GM23248 (cell line): ENCODE measurements at regions not wholly inside any gene's neighbourhood (a gene's known extent, or its start where the extent isn't known, plus 50 kb on each side); places are given as distances from the start of the nearest gene placed in this dataset.

Experiments used
- DNase-seq: peaks from one replicate; pipeline ENCODE4 v3.0.0-alpha.2; 2015
- H2AFZ ChIP-seq: fragments of 200-600 bp; sonication (generic); 2 replicates; pipeline ENCODE4 v1.6.1; 2016; ENCODE audit warnings: antibody characterized with exemption
- H3F3A ChIP-seq: fragments of 200-600 bp; sonication (generic); 2 replicates; pipeline ENCODE4 v1.6.1; 2016; ENCODE audit warnings: mild to moderate bottlenecking, antibody characterized with exemption, mixed run types; ENCODE audit not compliant: insufficient read depth
- H3K27ac ChIP-seq: fragments of 200-600 bp; sonication (generic); 2 replicates; pipeline ENCODE4 v1.5.1; 2016; ENCODE audit warnings: mild to moderate bottlenecking
- H3K27me3 ChIP-seq: fragments of 200-600 bp; sonication (generic); replicated peaks from 2 replicates; pipeline ENCODE4 v1.6.1; 2016; ENCODE audit warnings: mild to moderate bottlenecking; ENCODE audit not compliant: insufficient read depth
- H3K36me3 ChIP-seq: fragments of 200-600 bp; sonication (generic); 2 replicates; pipeline ENCODE4 v1.6.1; 2016; ENCODE audit warnings: low read depth, mild to moderate bottlenecking
- H3K4me1 ChIP-seq: fragments of 200-600 bp; sonication (generic); 2 replicates; pipeline ENCODE4 v1.6.1; 2016; ENCODE audit warnings: mild to moderate bottlenecking; ENCODE audit not compliant: insufficient read depth
- H3K4me2 ChIP-seq: fragments of 200-600 bp; sonication (generic); one replicate; pipeline ENCODE4 v1.6.1; 2016; ENCODE audit warnings: mild to moderate bottlenecking; ENCODE audit not compliant: unreplicated experiment
- H3K4me3 ChIP-seq: fragments of 200-600 bp; sonication (generic); 2 replicates; pipeline ENCODE4 v1.5.1; 2016; ENCODE audit warnings: mild to moderate bottlenecking
- H3K79me2 ChIP-seq: fragments of 200-600 bp; sonication (generic); 2 replicates; pipeline ENCODE4 v1.6.1; 2016; ENCODE audit warnings: mild to moderate bottlenecking; ENCODE audit not compliant: insufficient read depth
- H3K9ac ChIP-seq: fragments of 200-600 bp; sonication (generic); 2 replicates; pipeline ENCODE4 v1.6.1; 2016; ENCODE audit warnings: mild to moderate bottlenecking
- H3K9me2 ChIP-seq: fragments of 200-600 bp; sonication (generic); 2 replicates; pipeline ENCODE4 v1.6.1; 2016; ENCODE audit warnings: mixed run types, mild to moderate bottlenecking, moderate library complexity; ENCODE audit not compliant: insufficient read depth
- H3K9me3 ChIP-seq: fragments of 200-600 bp; sonication (generic); one replicate; pipeline ENCODE4 v1.6.1; 2017; ENCODE audit warnings: low read depth
- H4K20me1 ChIP-seq: fragments of 200-600 bp; sonication (generic); 2 replicates; pipeline ENCODE4 v1.6.0; 2016; ENCODE audit not compliant: insufficient read depth
- EZH2 ChIP-seq: fragments of 200-600 bp; sonication (generic); IDR thresholded peaks from 2 replicates; pipeline ENCODE4 v1.6.1; 2018; ENCODE audit warnings: antibody characterized with exemption, mild to moderate bottlenecking; ENCODE audit not compliant: insufficient read depth, poor library complexity, severe bottlenecking
- EZH2phosphoT487 ChIP-seq: fragments of 200-600 bp; sonication (generic); IDR thresholded peaks from 2 replicates; pipeline ENCODE4 v1.6.1; 2018; ENCODE audit warnings: antibody characterized with exemption, moderate library complexity, mild to moderate bottlenecking, low read depth; ENCODE audit not compliant: insufficient read depth
- WGBS, 2 experiments: methylation state at CpG; one replicate each; pipeline ENCODE4 v1.1.6; 2015 to 2017; ENCODE audit warnings: low lambda C conversion rate in 2 of 2, low coverage in 1 of 2; ENCODE audit errors: missing lambda C conversion rate in 2 of 2; 5-methylcytosine and 5-hydroxymethylcytosine counted together
- in situ Hi-C: fragments of 300-500 bp; cut with MboI; formaldehyde crosslinking; loops from 2 replicates; pipeline ENCODE4 v1.15.0; 2020

DNA sequence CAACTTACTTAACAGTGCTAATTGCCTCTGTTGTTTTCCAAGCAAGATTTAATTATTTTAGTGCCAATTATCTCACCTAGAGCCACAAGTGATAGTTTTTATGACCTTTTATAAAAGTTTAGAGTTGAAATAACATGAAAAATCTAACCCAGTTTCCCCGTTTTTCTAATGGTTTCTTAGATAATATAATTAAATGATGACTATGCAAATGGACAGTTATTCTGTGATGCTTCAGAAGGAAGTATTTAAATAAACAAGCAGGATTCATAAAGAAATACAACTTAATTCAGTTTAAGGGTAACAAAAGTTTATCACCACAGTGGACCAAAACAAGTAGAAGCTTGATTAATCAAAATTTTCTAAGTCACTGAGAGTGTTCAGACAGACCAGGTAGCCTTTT is 721.2 kb upstream of the SOX9 start:
- Histone ChIP-seq H3K9me3 (no peaks in the 10 kb centered on the region), H4K20me1 (no peaks in the 10 kb centered on the region), H3K9ac (no peak overlapping the region), H3K9me2 (no peaks in the 10 kb centered on the region), H3K79me2 (no peaks in the 10 kb centered on the region), H3K36me3 (no peaks in the 10 kb centered on the region), H2AFZ (no peak overlapping the region), H3K4me3 (no peak overlapping the region), H3K27me3 (no peaks in the 10 kb centered on the region), H3K4me2 (no peak overlapping the region), H3K27ac (no peak overlapping the region), H3K4me1 (no peaks in the 10 kb centered on the region), H3F3A (no peaks in the 10 kb centered on the region)
- in situ Hi-C loops, result no loop called here
- 80 to 84% methylated on average over 1 of the region's 1 CpG for WGBS, 2 experiments
- DNase-seq, result no peak
- TF ChIP-seq EZH2phosphoT487 (no peak), EZH2 (no peak)

DNA sequence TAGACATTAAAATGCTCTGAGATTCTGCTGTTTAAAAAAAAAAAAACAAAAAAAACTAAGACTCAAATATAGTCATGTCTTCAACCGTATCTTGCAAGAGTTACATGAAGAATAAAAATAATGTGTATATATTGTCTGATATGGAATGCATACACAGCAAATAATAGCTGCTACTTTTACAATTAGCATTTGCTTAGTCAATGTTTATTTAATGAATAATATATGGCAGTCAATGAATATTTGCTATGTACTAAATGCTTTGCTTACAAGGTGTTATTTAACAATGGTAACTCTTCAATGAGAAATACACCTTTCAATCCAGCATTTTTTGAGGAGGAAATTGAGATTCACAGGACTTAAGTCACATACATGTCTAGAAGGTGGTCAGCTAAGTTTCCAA is 718.8 kb upstream of the SOX9 start:
- Histone ChIP-seq H3K4me3 (no peak overlapping the region), H3K27me3 (no peaks in the 10 kb centered on the region), H2AFZ (no peak overlapping the region), H3K9me2 (no peaks in the 10 kb centered on the region), H3K4me2 (no peak overlapping the region), H3K36me3 (no peaks in the 10 kb centered on the region), H3F3A (no peaks in the 10 kb centered on the region), H3K79me2 (no peaks in the 10 kb centered on the region), H3K9me3 (no peaks in the 10 kb centered on the region), H3K4me1 (no peaks in the 10 kb centered on the region), H4K20me1 (no peaks in the 10 kb centered on the region), H3K27ac (no peak overlapping the region), H3K9ac (no peak overlapping the region)
- TF ChIP-seq EZH2phosphoT487, result no peak
- no peak for TF ChIP-seq EZH2
- in situ Hi-C loops, result no loop called here
- WGBS, 2 experiments, result 96 to 100% methylated on average over 1 of the region's 1 CpG
- DNase-seq, result no peak

DNA sequence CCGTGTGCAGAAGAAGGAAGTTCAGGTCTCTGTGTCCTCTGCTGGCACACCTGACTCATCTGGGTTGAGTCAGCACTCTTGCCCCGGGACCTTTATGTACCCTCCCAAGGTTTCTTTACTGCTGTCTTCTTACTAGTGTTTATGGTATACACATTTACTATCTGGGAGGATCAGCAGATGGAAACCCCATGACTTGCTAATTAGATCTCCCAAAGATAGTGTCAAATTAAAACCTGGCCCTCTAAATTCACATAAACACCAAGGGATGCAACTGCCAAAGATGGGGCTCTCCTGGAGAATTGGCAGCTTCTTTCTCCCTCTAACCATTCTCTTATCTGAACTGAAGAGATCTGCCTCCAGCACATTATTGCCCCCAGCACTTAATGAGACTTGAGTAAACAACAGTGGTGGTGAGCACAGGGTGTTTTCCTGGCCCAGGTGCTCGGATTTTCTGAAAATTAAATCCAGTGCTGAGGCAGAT is 718.1 kb upstream of the SOX9 start:
- H2AFZ ChIP-seq, result no peak overlapping the region
- no peak for DNase-seq
- no peaks in the 10 kb centered on the region for H3K36me3 ChIP-seq
- H3K27ac ChIP-seq, result no peak overlapping the region
- H3K9ac ChIP-seq, result no peak overlapping the region
- no peak for TF ChIP-seq EZH2phosphoT487
- no peak for TF ChIP-seq EZH2
- H3K9me3 ChIP-seq, result no peaks in the 10 kb centered on the region
- H3K27me3 ChIP-seq, result no peaks in the 10 kb centered on the region
- H3K4me3 ChIP-seq, result no peak overlapping the region
- H4K20me1 ChIP-seq, result no peaks in the 10 kb centered on the region
- H3K4me1 ChIP-seq, result no peaks in the 10 kb centered on the region
- no peak overlapping the region for H3K4me2 ChIP-seq
- H3K79me2 ChIP-seq, result no peaks in the 10 kb centered on the region
- in situ Hi-C loops, result no loop called here
- no peaks in the 10 kb centered on the region for H3F3A ChIP-seq
- no peaks in the 10 kb centered on the region for H3K9me2 ChIP-seq
- 72 to 84% methylated on average over 3 of the region's 3 CpGs for WGBS, 2 experiments

DNA sequence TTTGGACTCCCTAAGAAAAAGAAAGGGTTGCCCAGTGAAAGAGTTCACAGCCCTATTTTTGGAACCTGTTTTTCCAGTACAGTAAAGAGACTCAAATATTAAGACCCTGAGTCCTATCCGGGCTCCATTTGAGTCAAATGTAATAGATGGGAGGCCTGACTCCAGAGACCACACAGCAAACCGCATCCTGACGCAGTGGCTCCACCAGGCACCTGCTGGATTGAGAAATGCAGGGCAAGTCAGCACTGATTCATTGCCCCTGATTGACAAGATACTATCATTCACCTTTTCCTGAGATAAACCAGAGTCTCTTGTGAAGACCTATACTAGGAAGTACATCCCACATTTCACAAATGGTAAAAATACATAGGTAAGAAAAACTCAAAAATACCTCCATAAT is 715.7 kb upstream of the SOX9 start:
- no peak for TF ChIP-seq EZH2
- no peak for TF ChIP-seq EZH2phosphoT487
- in situ Hi-C loops, result no loop called here
- no peaks in the 10 kb centered on the region for H4K20me1 ChIP-seq
- H3K9me2 ChIP-seq, result no peaks in the 10 kb centered on the region
- no peaks in the 10 kb centered on the region for H3K27me3 ChIP-seq
- no peaks in the 10 kb centered on the region for H3K9me3 ChIP-seq
- H3K27ac ChIP-seq, result no peak overlapping the region
- H3K4me1 ChIP-seq, result peaks cover 6% of the 10 kb centered on the region
- 77 to 82% methylated on average over 3 of the region's 3 CpGs for WGBS, 2 experiments
- H3K9ac ChIP-seq, result no peak overlapping the region
- H3K79me2 ChIP-seq, result no peaks in the 10 kb centered on the region
- no peak overlapping the region for H2AFZ ChIP-seq
- no peak for DNase-seq
- no peaks in the 10 kb centered on the region for H3F3A ChIP-seq
- H3K4me2 ChIP-seq, result no peak overlapping the region
- H3K36me3 ChIP-seq, result no peaks in the 10 kb centered on the region
- no peak overlapping the region for H3K4me3 ChIP-seq

DNA sequence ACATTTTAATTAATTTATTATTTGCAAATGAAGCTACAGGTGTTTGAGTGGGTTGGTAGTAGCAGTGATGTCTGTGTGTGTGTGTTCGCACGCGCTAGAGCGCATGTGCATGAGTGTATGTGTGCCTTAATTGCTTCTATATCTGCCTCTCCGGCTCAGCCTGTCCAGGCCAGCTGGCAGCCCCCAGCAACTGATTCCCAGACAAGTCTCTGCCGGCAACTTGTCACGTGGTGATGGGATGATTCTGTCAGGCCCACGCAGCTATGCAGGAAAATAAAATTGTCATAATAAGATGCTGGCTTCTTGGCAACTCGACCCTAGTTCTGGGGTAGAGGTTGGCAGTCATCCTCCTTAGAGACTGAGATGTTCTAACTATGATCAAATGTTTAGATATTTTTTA is 712.8 kb upstream of the SOX9 start:
- H4K20me1 ChIP-seq, result no peaks in the 10 kb centered on the region
- H3F3A ChIP-seq, result peaks cover 12% of the 10 kb centered on the region
- TF ChIP-seq EZH2phosphoT487, result no peak
- TF ChIP-seq EZH2, result no peak
- H3K9me2 ChIP-seq, result no peaks in the 10 kb centered on the region
- H3K27me3 ChIP-seq, result no peaks in the 10 kb centered on the region
- H2AFZ ChIP-seq, result no peak overlapping the region
- H3K4me2 ChIP-seq, result no peak overlapping the region
- no peak overlapping the region for H3K4me3 ChIP-seq
- 70% methylated on average over 9 of the region's 9 CpGs for WGBS, 2 experiments
- H3K4me1 ChIP-seq, result peaks cover 23% of the 10 kb centered on the region
- DNase-seq, result no peak
- H3K36me3 ChIP-seq, result no peaks in the 10 kb centered on the region
- in situ Hi-C loops, result no loop called here
- H3K27ac ChIP-seq, result no peak overlapping the region
- no peak overlapping the region for H3K9ac ChIP-seq
- H3K9me3 ChIP-seq, result no peaks in the 10 kb centered on the region
- H3K79me2 ChIP-seq, result no peaks in the 10 kb centered on the region
